Right renal pelvis (tissue), 4 donors: ENCODE measurements at regions not wholly inside any gene's neighbourhood (a gene's known extent, or its start where the extent isn't known, plus 50 kb on each side); places are given as distances from the start of the nearest gene placed in this dataset.

Source experiments
- DNase-seq, 4 donors: peaks; one replicate each; pipeline ENCODE4 v3.0.0-alpha.2; 2013; ENCODE audit warnings: low read depth in 4 of 4, low spot score in 3 of 4, missing footprints in 1 of 4

DNA sequence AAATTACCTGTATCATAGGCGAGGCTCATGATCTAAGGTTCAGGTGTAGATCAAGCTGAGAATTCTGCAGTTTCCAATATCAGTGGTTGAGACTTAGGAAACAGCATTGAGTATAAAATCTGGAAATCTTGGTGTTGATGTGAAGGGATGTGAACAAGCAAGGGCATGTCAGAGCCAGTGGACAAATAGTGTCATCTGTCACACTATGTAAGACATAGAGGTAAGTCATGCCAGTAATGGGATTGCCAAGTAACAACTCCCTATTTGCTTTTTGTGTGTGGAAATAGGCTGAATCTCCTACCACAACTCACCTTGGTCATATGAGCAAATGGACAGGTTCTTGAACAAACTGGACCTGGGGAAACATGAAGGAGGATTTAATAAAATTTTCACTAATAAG lies 334.5 kb upstream of the EMCN start:
- no peak for DNase-seq

- no peak for DNase-seq
These were observed 331.5 kb upstream of the EMCN start for GRCh38 chr4:100849319-100849718.

DNA sequence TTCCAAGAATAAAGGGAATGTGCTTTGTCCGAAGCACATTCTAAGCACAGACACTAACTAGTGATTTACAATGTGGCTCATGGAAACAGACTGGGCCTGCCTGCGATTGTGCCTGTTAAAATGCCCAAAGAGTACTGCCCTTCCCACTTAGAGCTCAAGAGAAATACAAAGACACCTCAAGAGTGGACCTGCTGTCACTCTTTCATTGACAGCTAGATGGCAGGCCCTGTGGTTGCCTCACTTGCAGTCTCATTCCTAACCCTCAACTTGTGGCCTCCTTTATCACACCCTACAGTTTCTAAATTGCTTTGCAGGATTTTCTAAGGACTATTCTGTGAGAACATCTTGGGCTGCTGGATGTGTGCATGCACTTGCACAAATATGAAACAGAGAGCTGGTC lies 331.0 kb upstream of the EMCN start:
- no peak for DNase-seq

DNA sequence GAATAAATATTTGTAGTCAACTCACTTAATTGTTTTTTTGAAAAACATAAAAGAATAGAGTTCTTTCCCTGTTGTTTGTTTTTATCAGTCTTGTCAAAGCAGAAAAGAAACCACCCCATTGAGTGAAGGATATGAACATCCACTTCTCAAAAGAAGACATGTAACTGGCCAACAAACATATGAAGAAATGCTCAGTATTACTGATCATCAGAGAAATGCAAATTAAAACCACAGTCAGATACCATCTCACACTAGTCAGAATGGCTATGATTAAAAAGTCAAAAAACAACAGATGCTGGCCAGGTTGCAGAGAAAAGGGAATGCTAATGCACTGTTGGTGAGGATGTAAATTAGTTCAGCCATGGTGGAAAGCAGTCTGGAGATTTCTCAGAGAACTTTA lies 326.1 kb upstream of the EMCN start:
- DNase-seq = no peak

- DNase-seq = no peak
These were observed 325.0 kb upstream of the EMCN start for GRCh38 chr4:100842856-100843255.

DNA sequence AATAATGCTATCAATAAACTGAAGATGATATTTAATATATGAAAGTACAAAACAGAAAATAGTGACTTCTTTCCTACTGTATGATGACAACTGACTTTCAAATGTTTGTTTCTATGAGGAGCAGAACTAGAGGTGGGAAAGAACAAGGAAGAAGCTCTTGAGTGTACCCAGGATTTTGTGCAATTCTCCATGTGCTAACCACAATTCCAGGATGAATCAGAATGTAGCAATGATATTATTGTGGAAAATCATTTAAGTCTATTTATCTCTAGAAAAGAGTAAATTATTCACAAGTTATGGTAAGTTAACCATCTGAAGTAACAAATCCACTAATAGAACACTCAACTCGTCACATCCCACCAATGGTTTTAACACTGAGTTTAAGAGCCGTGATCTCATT lies 324.1 kb upstream of the EMCN start:
- no peak for DNase-seq

- no peak for DNase-seq
These were observed 321.9 kb upstream of the EMCN start for GRCh38 chr4:100839712-100840111.

DNA sequence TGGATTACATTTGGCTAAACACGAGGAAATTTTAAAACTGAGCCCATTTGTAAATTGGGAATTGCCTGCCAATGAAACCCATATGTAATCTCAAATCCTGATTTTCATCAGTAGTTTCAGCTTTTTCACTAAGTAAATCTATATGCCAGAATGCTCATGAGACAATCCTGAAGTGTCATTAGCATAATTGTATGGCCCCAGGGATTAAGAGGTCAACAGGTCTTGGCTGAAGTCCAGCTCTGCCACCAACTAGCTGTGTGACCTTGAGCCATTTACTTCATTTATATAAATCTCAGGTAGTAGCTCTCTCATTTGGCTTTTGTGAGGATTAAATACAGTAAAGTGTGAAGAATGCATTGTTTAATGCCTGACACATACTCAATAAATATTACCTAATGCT lies 320.5 kb upstream of the EMCN start:
- no peak for DNase-seq

DNA sequence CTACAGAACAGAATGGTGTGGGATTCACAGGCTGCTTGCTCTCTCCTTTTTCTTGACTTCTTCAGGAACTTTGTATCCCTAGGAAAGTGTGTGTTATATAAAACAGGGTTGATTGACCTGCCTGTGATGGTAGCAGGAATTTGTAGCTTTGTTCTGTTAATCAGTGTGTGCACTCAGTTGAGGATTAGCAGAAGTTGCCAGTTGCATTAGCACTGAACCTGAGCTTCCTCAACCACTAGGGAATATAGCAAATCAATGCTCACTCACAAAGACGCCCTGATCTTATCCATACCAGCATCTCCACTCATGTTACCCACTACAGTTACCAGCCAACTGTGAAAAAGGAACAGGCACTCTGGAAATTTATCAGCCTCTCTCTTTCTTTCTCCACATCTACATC lies 319.1 kb upstream of the EMCN start:
- DNase-seq = no peak

- no peak for DNase-seq
These were observed 316.8 kb upstream of the EMCN start for GRCh38 chr4:100834616-100835015.

- DNase-seq = no peak
These were observed 316.1 kb upstream of the EMCN start for GRCh38 chr4:100833906-100834305.

GRCh38 chr4:100828986-100829685 lies 311.3 kb upstream of the EMCN start:
- DNase-seq = no peak

DNA sequence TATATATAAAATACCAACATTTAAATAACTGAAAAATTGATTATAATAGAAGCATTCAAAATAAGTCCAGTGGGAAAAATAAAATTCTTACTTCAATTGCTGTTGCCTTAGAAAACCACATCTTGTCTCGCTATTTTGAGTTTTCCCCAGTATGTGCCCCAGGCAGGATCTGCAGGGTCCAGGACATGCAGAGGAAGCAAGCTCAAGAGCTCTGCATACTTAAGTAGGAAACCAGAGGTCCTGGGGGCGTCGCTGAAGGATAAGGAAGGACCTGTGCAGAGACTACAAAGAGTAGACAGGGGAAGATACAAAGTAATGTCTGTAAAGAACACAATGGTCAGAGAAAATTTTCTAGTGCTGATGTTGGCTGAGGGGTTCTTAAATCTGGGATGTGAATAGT lies 310.5 kb upstream of the EMCN start:
- no peak for DNase-seq

DNA sequence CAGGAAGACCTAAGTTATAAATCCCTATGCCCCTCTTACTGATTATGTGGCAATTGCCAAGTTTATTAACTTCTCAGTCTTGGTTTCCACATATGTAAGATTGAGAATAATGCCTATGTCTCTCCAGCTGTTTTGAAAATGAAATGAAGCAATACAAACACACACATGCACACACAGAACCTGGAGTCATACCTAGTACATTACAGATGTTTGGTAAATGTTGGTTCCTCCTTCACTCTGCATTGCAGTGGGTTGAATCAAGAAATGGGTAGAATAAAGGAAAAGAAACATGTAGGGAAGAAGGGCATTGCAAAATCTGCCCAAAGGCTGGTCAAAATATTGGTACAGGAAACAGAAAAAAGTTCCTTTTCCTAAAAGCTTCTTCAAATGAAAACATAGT lies 309.9 kb upstream of the EMCN start:
- no peak for DNase-seq

DNA sequence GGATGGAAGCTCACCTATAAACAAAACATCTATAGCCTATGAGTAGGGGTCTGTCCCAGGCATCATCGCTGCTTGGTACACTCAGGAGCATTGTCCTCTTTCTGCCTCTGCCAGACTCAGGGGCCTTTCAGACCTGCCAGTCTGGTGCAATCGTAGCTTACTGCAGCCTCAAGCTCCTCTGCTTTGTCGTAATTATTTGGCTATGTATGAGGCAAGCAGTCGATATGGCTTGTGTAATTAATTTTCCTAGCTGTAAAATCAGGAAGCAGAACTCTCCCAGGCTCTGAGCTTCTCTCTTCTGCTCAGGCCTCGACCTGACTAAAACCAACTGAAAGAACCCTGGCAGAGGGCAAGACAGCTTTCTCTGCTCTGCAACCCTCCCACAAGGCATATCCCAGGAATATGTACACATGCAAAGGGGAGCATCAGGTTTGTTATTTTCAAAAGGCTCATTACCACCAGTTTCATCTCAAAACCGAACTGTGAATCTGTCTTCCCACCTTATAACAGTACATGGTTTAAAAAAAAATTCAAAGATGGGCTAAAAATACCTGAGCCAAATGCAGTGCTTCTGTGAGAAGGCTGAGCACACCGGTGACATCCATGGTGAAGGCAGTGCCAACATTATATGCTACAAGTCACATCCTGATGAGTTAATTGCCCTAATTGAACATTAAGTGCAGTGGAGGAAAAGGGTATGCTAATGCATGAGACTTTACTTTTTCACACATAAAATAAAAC lies 309.2 kb upstream of the EMCN start:
- no peak for DNase-seq

- no peak for DNase-seq
These were observed 308.2 kb upstream of the EMCN start for GRCh38 chr4:100826067-100826466.

DNA sequence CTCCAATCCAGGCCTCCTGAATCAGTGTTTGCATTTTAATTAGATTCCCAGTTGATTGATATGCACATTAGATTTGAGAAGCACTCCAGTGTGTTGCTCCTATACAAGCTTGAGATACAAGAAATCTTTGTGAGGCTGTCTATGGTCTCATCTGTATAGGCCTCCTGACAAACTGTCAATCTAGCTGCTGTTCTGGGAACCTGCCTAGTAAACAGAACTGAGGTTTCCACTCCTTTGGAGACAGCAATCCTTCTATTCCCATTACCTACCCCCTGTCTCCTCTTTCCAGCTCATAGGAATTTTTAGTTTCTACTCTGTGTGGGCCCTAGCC lies 306.1 kb upstream of the EMCN start:
- DNase-seq = no peak

- DNase-seq = no peak
These were observed 305.5 kb upstream of the EMCN start for GRCh38 chr4:100823066-100823992.

DNA sequence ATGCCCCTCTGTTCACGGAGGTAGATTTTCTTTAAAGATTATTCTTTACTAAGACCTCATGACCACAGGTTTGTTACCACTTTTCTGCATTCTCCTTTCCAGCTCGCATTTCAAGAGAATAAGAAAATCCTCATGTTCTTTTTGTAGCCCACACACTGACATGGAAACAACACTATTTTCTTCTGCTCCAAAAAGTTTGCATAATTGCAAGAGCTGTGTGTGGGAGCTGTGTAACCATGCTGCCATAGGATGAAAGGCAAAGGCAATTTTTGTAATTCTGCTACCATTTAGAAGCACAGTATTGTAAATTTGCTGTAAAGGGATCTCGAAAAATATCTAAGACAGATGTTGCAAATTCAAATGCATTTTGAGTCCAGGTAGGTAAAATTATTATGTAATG lies 302.4 kb upstream of the EMCN start:
- no peak for DNase-seq

- no peak for DNase-seq
These were observed 301.7 kb upstream of the EMCN start for GRCh38 chr4:100819505-100819904.

DNA sequence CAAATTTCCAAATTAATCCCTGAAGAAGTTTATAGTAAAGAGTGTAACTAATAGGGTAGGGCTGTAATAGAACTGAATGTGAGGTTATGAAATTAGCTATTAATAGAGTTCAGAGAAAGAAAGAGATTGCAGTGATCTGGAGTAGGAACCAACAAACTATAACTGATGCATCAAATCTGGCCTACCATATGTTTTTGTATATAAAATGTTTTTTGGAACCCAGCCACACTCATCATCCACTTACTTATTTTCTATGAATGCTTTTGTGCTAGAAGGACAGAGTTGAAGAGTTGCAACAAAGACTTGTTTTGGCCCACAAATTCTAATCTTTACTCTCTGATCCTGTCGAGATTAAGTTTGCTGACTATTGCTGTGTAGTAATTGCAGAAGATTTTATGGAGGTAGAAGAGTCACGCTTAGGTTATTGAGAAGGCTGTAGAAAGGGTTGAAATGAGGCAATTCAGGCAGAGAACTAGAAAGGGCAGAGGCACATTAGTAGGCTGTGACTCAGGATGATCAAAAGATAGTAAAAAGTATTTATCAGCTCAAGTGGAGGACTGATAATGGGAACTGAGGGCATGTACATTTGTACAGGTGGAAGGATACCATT lies 298.7 kb upstream of the EMCN start:
- DNase-seq = no peak
